IMR-90 (cell line): ENCODE measurements at regions not wholly inside any gene's neighbourhood (a gene's known extent, or its start where the extent isn't known, plus 50 kb on each side); places are given as distances from the start of the nearest gene placed in this dataset.

ENCODE experiments used
- ATAC-seq: fragments of 200-7000 bp; cut with Tn5 transposase; 2 replicates; pipeline ENCODE4 v1.9.1; 2020; ENCODE audit warnings: low read depth, mild to moderate bottlenecking, moderate library complexity
- BruUV-seq: library from RNA; stranded (reverse); fragments of 400-500 nt; replicated peaks from 2 replicates; lab custom pipeline; 2021; lab: Mats Ljungman, UMichigan
- CTCF ChIA-PET: fragments of 300-600 bp; formaldehyde crosslinking; extraction: SDS; loops from one replicate; lab custom pipeline; 2021; ENCODE audit warnings: antibody characterized with exemption; lab: Yijun Ruan, JAX
- POLR2A ChIA-PET: fragments of 300-600 bp; sonication (Branson Sonifier 250); formaldehyde crosslinking; loops from one replicate; lab custom pipeline; 2022; ENCODE audit warnings: antibody characterized with exemption; ENCODE audit not compliant: unreplicated experiment; lab: Charles Lee
- DNase-seq: peaks from one replicate; pipeline ENCODE4 v3.0.0; 2013
- H2AFZ ChIP-seq: replicated peaks from 2 replicates; pipeline ENCODE3; 2013; ENCODE audit warnings: low read length, mild to moderate bottlenecking; ENCODE audit not compliant: poor library complexity
- H2AK5ac ChIP-seq: 2 replicates; pipeline ENCODE4 v1.6.1; 2013; ENCODE audit warnings: low read depth, low read length, inconsistent platforms
- H2AK9ac ChIP-seq: replicated peaks from 2 replicates; pipeline ENCODE3; 2013; ENCODE audit warnings: mild to moderate bottlenecking, low read depth, low read length, moderate library complexity; ENCODE audit not compliant: poor library complexity
- H2BK120ac ChIP-seq: 2 replicates; pipeline ENCODE4 v1.6.1; 2013; ENCODE audit warnings: low read depth, low read length, inconsistent platforms
- H2BK15ac ChIP-seq: 3 replicates; pipeline ENCODE4 v1.6.1; 2013; ENCODE audit warnings: low read depth, low read length, inconsistent platforms
- H2BK20ac ChIP-seq: 2 replicates; pipeline ENCODE4 v1.6.1; 2013; ENCODE audit warnings: low read depth, mild to moderate bottlenecking, inconsistent platforms, low read length, moderate library complexity
- H2BK5ac ChIP-seq: 2 replicates; pipeline ENCODE4 v1.6.1; 2013; ENCODE audit warnings: mild to moderate bottlenecking, low read depth, low read length, inconsistent platforms; ENCODE audit not compliant: poor library complexity, severe bottlenecking
- H3K14ac ChIP-seq: replicated peaks from 2 replicates; pipeline ENCODE4 v1.6.1; 2013; ENCODE audit warnings: low read depth, low read length, inconsistent platforms
- H3K18ac ChIP-seq: 2 replicates; pipeline ENCODE4 v1.6.1; 2013; ENCODE audit warnings: low read depth, low read length, control low read depth
- H3K23ac ChIP-seq: 2 replicates; pipeline ENCODE4 v1.6.1; 2013; ENCODE audit warnings: low read depth, low read length, inconsistent platforms
- H3K27ac ChIP-seq: 2 replicates; pipeline ENCODE4 v1.5.1; 2013; ENCODE audit warnings: mild to moderate bottlenecking, control low read depth, low read length; ENCODE audit not compliant: insufficient read depth
- H3K27me3 ChIP-seq: 2 replicates; pipeline ENCODE4 v1.6.1; 2013; ENCODE audit warnings: low read length; ENCODE audit not compliant: control insufficient read depth, insufficient read depth
- H3K36me3 ChIP-seq: 2 replicates; pipeline ENCODE4 v1.6.1; 2013; ENCODE audit warnings: low read length, mixed read lengths; ENCODE audit not compliant: control insufficient read depth, insufficient read depth
- H3K4ac ChIP-seq: 2 replicates; pipeline ENCODE4 v1.6.1; 2013; ENCODE audit warnings: low read depth, low read length, inconsistent platforms
- H3K4me1 ChIP-seq: 2 replicates; pipeline ENCODE4 v1.6.1; 2013; ENCODE audit warnings: low read length, mixed read lengths; ENCODE audit not compliant: control insufficient read depth, insufficient read depth
- H3K4me2 ChIP-seq: 2 replicates; pipeline ENCODE4 v1.6.1; 2013; ENCODE audit warnings: low read depth, mild to moderate bottlenecking, control low read depth, low read length, moderate library complexity
- H3K4me3 ChIP-seq: 2 replicates; pipeline ENCODE4 v1.5.1; 2013; ENCODE audit warnings: low read depth, mild to moderate bottlenecking, control low read depth, low read length, moderate library complexity; ENCODE audit not compliant: insufficient read depth
- H3K56ac ChIP-seq: 2 replicates; pipeline ENCODE4 v1.6.1; 2013; ENCODE audit warnings: low read length, inconsistent platforms; ENCODE audit not compliant: insufficient read depth; ENCODE audit errors: extremely low read depth
- H3K79me1 ChIP-seq, 2 experiments: 2 replicates each; pipeline ENCODE4 v1.6.1; 2013; ENCODE audit warnings: low read length in 2 of 2, inconsistent platforms in 1 of 2, low read depth in 1 of 2
- H3K9ac ChIP-seq: 2 replicates; pipeline ENCODE4 v1.6.1; 2013; ENCODE audit warnings: low read depth, low read length, control low read depth
- H3K9me1 ChIP-seq: 2 replicates; pipeline ENCODE4 v1.6.1; 2013; ENCODE audit warnings: low read length, inconsistent platforms; ENCODE audit not compliant: insufficient read depth
- H3K9me3 ChIP-seq: 2 replicates; pipeline ENCODE4 v1.6.1; 2013; ENCODE audit warnings: low read length; ENCODE audit not compliant: control insufficient read depth, insufficient read depth
- H4K20me1 ChIP-seq: 2 replicates; pipeline ENCODE4 v1.6.1; 2013; ENCODE audit warnings: low read length, inconsistent platforms; ENCODE audit not compliant: insufficient read depth
- H4K5ac ChIP-seq: 2 replicates; pipeline ENCODE4 v1.6.1; 2013; ENCODE audit warnings: mild to moderate bottlenecking, low read depth, low read length, control low read depth
- H4K8ac ChIP-seq, 2 experiments: 2 replicates each; pipeline ENCODE4 v1.6.1; 2013; ENCODE audit warnings: low read depth in 2 of 2, low read length in 2 of 2, control low read depth in 1 of 2, inconsistent platforms in 1 of 2
- H4K91ac ChIP-seq: 2 replicates; pipeline ENCODE4 v1.6.1; 2013; ENCODE audit warnings: low read depth, low read length, inconsistent platforms; ENCODE audit not compliant: insufficient read depth
- CHD1 ChIP-seq: IDR thresholded peaks from 2 replicates; pipeline ENCODE4 v1.6.1; 2012; ENCODE audit warnings: low read depth, low read length, improper control_type of control experiment
- ELK1 ChIP-seq: fragments of 150-350 bp; IDR thresholded peaks from 2 replicates; pipeline ENCODE4 v1.6.1; 2016; ENCODE audit warnings: low read depth, mild to moderate bottlenecking, low read length, moderate library complexity, borderline replicate concordance
- MAZ ChIP-seq: IDR thresholded peaks from 2 replicates; pipeline ENCODE4 v1.6.1; 2012; ENCODE audit warnings: low read depth, mild to moderate bottlenecking, low read length, improper control_type of control experiment, moderate library complexity, borderline replicate concordance
- POLR2A ChIP-seq: IDR thresholded peaks from 2 replicates; pipeline ENCODE4 v1.6.1; 2012; ENCODE audit warnings: mild to moderate bottlenecking, low read depth, low read length
- RCOR1 ChIP-seq: IDR thresholded peaks from 2 replicates; pipeline ENCODE4 v1.6.1; 2012; ENCODE audit warnings: mild to moderate bottlenecking, low read length, improper control_type of control experiment; ENCODE audit not compliant: insufficient replicate concordance
- dilution Hi-C: fragments of 300-500 bp; cut with HindIII; formaldehyde crosslinking; loops from one replicate; pipeline ENCODE4 v1.14.3; 2018; ENCODE audit warnings: low sequenced_read_pairs; ENCODE audit not compliant: unreplicated experiment
- in situ Hi-C: fragments of 300-500 bp; cut with MboI; formaldehyde crosslinking; loops from 3 replicates; pipeline ENCODE4 v1.14.3; 2019; ENCODE audit warnings: low sequenced_read_pairs, inconsistent platforms, mixed read lengths
- intact Hi-C: fragments of 100-400 bp; cut with micrococcal nuclease; formaldehyde crosslinking; loops from 2 replicates; pipeline ENCODE4 v1.10.0; 2022

DNA sequence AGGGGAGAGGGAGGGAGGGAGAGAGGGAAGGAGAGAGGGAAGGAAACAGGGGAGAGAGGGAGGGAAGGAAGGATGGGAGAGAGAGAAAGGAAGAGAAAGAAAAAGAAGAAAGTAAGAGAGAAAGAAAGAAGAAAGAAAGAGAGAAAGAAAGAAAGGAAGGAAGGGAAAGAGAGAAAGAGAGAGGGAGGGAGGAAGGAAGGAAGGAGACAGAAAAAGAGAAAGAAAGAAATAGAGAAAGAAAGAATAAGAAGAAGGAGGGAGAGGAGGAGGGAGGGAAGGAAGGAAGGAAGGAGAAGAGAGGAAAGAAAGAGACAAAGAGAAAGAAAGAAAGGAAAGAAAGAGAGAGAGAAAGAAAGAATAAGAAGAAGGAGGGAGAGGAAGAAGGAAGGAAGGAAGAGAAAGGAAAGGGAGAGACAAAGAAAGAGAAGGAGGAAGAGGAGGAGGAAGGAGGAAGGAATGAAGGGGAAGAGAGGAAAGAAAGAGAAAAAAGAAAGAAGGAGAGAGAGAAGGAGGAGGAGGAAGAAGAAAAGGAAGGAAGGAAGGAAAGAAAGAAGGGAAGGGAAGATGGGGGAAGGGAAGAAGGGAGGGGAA, 189.6 kb downstream of the PARM1 start:
- in situ Hi-C loops (no loop called here), dilution Hi-C loops (no loop called here), intact Hi-C loops (no loop called here)
- DNase-seq = no peak
- BruUV-seq = no TSS peak
- POLR2A ChIA-PET = no interaction called here
- no peak for ATAC-seq
- H2AK5ac ChIP-seq = no peak overlapping the region
- H3K79me1 ChIP-seq = no peaks in the 10 kb centered on the region
- no peak overlapping the region for H2BK20ac ChIP-seq
- no peaks in the 10 kb centered on the region for H3K9me1 ChIP-seq
- H2BK15ac ChIP-seq = no peak overlapping the region
- no peak overlapping the region for H3K23ac ChIP-seq
- no peaks in the 10 kb centered on the region for H3K4me1 ChIP-seq
- H3K36me3 ChIP-seq = no peaks in the 10 kb centered on the region
- H3K4me2 ChIP-seq = no peak overlapping the region
- no peak overlapping the region for H3K14ac ChIP-seq
- CTCF ChIA-PET = no interaction called here
- no peak overlapping the region for H4K8ac ChIP-seq
- H4K5ac ChIP-seq = no peak overlapping the region
- no peak overlapping the region for H2AFZ ChIP-seq
- H2BK5ac ChIP-seq = no peak overlapping the region
- no peak overlapping the region for H2BK120ac ChIP-seq
- H4K91ac ChIP-seq = no peak overlapping the region
- H4K20me1 ChIP-seq = no peaks in the 10 kb centered on the region
- H3K18ac ChIP-seq = no peak overlapping the region
- 0 out of 2 replicates have a peak, but pooled peaks cover under 1% of the 10 kb centered on the region for H3K9me3 ChIP-seq
- no peak overlapping the region for H3K9ac ChIP-seq
- TF ChIP-seq MAZ (no peak), ELK1 (no peak), POLR2A (no peak), CHD1 (no peak), RCOR1 (no peak)
- no peaks in the 10 kb centered on the region for H3K27me3 ChIP-seq
- H3K4ac ChIP-seq = no peak overlapping the region
- no peak overlapping the region for H3K56ac ChIP-seq
- no peak overlapping the region for H2AK9ac ChIP-seq
- H3K27ac ChIP-seq = no peak overlapping the region
- H3K4me3 ChIP-seq = no peak overlapping the region
